ENCODE measurements at regions not wholly inside any gene's neighbourhood (a gene's known extent, or its start where the extent isn't known, plus 50 kb on each side); places are given as distances from the start of the nearest gene placed in this dataset.
"Not testable (repeated sequence)": the region's sequence is repeated elsewhere in the genome, so short reads cannot be mapped to it uniquely, and the experiment has no call there.

DNA sequence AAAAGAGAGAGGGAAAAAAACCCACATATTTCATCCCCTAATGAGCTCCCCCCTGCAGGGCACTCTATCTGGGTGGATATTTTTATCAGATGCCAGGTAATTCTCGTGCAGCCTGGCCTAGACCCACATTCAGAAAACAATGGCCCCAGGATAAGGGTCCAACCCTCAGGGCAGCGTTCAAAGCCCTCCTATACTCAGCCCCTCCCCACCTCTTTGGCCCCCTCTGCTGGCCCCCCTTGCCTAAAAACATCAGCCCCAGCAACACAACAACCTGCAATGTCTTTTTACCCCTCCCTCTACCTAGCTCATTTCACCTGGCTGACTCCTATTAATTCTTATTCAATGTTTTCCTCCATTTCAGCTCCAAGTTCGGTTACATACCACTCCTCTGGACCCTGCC, 145.4 kb upstream of the MED14 start:
- in situ Hi-C loops (cut with MboI; ENCODE audit: low sequenced_read_pairs): loop anchor here (25.0 kb wide), 1 partner anchor 107 kb away; no protein-coding TSS in a partner anchor

- in situ Hi-C loops (cut with MboI; ENCODE audit: low sequenced_read_pairs): loop anchor here (25.0 kb wide), 1 partner anchor 104 kb away; no protein-coding TSS in a partner anchor
These were observed 147.8 kb upstream of the MED14 start for GRCh38 chrX:40883021-40883619.

DNA sequence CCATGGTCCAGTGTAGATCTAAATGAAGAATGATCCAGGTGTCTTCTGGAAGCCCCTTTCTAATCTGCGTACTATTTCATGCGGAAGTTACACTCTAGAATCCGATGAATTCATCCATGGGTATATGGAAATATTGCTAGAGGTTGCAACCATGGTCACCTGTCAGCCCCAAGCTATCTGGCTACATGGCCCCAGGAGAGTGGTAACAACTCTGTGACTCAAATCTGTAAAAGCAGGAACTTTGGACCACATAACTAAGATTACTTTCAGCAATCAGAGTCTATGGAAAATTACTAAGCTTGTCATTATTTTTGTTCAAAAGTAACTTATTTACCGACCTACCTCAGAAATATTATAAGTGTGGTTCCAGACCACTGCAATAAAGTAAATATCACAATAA, 150.6 kb upstream of the MED14 start:
- in situ Hi-C loops (cut with MboI; ENCODE audit: low sequenced_read_pairs): loop anchor here (25.0 kb wide), 1 partner anchor 101 kb away; no protein-coding TSS in a partner anchor

DNA sequence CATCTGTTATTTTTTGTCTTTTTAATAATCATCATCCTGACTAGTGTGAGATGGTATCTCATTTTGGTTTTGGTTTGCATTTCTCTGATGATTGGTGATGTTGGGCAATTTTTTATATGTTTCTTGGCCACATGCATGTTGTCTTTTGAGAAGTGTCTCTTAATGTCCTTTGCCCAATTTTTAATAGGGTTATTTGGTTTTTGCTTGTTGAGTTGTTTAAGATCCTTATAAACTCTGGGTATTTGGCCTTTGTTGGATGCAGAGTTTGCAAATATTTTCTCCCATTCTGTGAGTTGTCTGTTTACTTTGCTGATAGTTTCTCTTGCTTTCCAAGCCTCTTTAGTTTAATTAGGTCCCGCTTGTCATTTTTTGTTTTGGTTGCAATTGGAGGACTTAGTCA, 152.1 kb upstream of the MED14 start:
- in situ Hi-C loops (cut with MboI; ENCODE audit: low sequenced_read_pairs): loop anchor here (25.0 kb wide), 1 partner anchor 100 kb away; no protein-coding TSS in a partner anchor

- in situ Hi-C loops (cut with MboI; ENCODE audit: low sequenced_read_pairs): loop anchor here (25.0 kb wide), 1 partner anchor 96 kb away; no protein-coding TSS in a partner anchor
These were observed 156.5 kb upstream of the MED14 start for GRCh38 chrX:40891798-40892197.

- in situ Hi-C loops (cut with MboI; ENCODE audit: low sequenced_read_pairs): loop anchor here (25.0 kb wide), 1 partner anchor 94 kb away; no protein-coding TSS in a partner anchor
These were observed 158.0 kb upstream of the MED14 start for GRCh38 chrX:40893251-40893910.

DNA sequence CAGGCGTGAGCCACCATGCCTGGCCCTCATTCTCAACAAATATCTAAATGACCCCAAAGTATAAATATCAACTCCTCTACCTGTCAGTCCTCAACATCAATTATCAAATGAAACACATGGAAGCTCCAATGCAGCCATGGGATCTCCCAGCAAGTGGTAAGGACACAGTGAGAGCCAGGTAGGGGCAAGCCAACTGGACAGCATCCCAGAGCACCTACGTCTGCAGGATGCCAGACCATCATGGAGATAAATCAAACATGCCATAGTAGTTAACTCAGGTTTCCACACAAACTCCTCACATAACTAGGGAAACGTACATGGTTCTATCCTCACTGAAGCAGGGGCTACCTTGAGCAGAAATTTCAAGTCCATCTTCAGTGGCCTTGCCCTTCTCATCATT, 159.9 kb upstream of the MED14 start:
- in situ Hi-C loops (cut with MboI; ENCODE audit: low sequenced_read_pairs): loop anchor here (25.0 kb wide), 1 partner anchor 92 kb away; no protein-coding TSS in a partner anchor

GRCh38 chrX:40897718-40898270, 162.5 kb upstream of the MED14 start:
- in situ Hi-C loops (cut with MboI; ENCODE audit: low sequenced_read_pairs): loop anchor here (25.0 kb wide), 1 partner anchor 90 kb away; no protein-coding TSS in a partner anchor

GRCh38 chrX:40904739-40905138, 169.4 kb upstream of the MED14 start:
- in situ Hi-C loops (cut with MboI; ENCODE audit: low sequenced_read_pairs): not testable (repeated sequence)

DNA sequence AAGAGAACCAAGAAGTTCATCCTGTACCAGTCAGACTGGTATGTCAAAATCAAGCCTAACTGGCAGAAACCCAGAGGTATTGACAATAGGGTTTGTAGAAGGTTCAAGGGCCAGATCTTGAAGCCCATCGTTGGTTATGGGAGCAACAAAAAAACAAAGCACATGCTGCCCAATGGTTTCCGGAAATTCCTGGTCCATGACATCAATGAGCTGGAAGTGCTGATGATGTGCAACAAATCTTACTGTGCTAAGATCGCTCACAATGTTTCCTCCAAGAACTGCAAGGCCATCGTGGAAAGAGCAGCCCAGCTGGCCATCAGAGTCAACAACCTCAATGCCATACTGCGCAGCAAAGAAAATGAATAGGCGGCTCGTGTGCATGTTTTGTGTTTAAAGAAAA, 172.7 kb upstream of the MED14 start:
- in situ Hi-C loops (cut with MboI; ENCODE audit: low sequenced_read_pairs): no loop called here

DNA sequence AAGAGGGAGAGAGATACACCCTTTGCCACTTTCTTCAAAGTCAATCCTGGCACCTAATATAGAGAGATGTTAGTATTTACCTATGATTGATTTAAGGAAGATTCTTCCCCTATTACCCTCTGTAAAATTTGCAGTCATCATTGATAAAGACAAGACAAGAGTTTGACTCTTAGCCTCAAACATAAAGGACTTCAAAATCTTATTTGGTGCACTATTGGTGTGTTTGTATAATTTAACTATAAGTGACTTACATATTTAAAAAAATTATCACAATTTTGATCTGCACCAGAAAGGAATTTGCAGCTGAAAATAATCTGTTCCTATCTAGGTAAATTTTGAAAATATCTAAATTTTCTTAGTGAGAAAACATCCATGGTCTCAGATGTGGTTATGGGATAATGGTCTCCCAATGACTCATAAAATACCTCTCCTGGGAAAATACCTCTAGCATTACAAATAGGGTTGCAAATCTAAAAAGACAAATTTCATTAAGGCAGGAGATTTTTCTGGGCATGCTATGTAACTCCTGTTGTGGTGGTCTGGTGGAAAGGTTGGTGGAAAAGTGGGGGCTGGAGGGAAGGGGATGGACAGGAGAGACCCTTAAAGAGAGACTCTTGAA, 173.6 kb upstream of the MED14 start:
- in situ Hi-C loops (cut with MboI; ENCODE audit: low sequenced_read_pairs): no loop called here

DNA sequence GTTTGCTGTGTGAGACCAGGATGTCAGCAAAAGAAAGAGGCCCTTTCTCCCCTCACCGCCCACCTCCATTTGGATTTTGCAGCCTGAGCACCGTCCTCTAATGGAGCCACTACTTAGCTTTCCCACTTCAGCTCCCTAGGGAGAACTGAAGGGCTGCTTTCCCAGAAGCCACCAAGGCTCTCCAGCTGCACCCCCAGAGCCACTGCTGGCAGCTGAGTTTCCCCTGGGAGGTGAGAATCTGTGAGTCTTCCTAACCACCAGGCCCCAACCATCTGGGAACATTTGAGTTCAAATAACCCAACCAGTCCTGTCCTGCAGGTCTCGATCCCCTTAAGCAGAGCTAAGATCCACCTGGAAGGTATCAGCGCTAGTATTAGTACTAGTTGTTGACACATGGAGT, 173.1 kb upstream of the USP9X start:
- in situ Hi-C loops (cut with MboI; ENCODE audit: low sequenced_read_pairs): no loop called here

DNA sequence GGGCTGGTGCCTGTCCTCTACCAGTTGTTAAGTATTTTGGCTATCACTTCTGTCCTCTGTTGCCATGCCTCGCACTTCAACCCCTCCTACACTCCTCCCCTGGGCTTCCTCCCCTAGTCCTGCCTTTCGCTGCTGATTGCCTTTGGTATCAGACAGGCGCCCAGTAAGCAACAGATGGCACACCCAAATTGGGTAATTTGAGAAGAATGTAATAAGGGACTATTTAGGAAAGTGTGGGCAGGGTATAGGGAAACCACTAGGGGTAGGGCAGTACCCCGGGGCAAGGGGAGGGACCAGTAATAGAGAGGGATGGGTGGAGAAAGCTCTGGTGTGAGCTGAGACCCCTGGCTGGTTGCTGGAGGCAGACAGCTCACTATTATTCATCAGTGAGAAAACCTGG, 172.7 kb upstream of the USP9X start:
- in situ Hi-C loops (cut with MboI; ENCODE audit: low sequenced_read_pairs): no loop called here

GRCh38 chrX:40920351-40920750, 164.9 kb upstream of the USP9X start:
- in situ Hi-C loops (cut with MboI; ENCODE audit: low sequenced_read_pairs): no loop called here

DNA sequence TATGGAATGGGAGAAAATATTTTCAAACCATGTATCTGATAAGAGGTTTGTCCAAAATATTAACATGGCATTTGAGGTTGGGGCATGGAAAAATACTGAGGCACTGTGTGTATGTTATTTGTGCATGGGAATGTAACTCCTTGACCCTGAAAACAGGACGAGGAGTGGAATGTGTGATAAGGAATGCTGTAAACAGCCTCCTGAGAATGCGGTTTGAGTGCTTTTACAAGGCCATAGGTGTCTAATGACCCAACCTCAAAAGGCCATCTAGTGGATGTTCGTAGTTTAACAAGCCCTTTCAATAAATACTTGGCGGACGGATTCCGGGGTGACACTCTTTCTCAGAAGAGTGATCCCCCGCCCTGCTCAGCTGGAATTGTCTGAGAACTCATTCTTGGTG, 162.9 kb upstream of the USP9X start:
- in situ Hi-C loops (cut with MboI; ENCODE audit: low sequenced_read_pairs): no loop called here

DNA sequence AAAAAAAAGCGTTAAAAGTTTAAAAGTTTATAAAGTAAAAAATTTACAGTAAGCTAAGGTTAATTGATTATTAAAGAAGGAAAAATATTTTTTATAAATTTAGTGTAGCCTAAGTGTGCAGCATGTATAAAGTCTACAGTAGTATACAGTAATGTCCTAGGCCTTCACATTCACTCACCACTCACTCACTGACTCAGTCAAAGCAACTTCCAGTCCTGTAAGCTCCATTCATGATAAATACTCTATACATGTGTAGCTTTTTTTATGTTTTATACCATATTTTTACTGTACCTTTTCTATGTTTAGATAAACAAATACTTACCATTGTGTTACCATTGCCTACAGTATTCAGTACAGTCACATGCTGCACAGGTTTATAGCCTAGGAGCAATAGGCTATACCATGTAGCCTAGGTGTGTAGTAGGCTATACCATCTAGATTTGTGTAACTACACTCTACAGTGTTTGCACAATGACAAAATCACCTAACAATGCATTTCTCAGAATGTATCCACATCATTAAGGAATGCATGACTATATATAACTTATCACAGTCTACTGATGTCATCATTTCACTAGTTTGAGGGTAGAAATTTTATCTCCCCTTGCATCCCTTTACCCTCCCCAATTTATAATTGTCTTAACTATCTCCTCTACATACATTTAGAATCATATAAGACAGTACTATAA, 158.4 kb upstream of the USP9X start:
- in situ Hi-C loops (cut with MboI; ENCODE audit: low sequenced_read_pairs): not testable (repeated sequence)

DNA sequence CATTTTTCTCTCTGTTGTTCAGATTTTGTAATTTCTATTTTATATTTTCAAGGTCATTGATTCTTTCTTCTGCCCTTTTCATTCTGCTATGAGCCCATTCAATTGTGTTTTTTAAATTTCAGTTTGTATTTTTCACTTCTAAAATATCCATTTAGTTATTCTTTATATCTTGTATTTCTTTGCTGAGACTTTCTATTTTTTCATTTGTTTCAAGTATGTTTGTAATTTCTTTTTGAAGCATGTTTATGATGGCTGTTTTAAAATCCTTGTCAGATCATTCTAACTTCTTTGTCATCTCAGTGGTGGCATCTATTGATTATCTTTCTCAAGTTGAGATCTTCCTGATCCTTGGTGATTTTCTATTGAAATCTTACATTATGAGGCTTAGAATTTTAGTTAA, 157.2 kb upstream of the USP9X start:
- in situ Hi-C loops (cut with MboI; ENCODE audit: low sequenced_read_pairs): no loop called here

DNA sequence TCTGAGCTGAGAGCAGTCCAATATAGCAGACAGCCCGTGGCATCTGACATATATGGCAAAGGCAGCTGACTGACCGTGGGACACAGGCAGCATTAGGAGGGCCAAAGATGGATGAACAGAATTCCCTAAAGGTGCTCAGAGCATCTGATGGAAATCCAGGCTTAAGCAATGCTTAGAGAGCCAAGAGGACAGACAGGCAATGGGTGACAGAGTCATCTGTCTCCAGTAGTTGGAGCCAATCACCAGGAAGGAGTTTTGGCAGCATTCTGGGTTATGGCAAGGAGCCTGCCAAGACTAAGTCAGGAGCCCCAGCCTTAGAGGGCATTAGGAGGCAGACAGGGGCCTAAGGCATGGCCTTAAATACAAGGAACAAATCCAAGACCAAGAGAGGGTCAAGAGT, 153.3 kb upstream of the USP9X start:
- in situ Hi-C loops (cut with MboI; ENCODE audit: low sequenced_read_pairs): no loop called here

DNA sequence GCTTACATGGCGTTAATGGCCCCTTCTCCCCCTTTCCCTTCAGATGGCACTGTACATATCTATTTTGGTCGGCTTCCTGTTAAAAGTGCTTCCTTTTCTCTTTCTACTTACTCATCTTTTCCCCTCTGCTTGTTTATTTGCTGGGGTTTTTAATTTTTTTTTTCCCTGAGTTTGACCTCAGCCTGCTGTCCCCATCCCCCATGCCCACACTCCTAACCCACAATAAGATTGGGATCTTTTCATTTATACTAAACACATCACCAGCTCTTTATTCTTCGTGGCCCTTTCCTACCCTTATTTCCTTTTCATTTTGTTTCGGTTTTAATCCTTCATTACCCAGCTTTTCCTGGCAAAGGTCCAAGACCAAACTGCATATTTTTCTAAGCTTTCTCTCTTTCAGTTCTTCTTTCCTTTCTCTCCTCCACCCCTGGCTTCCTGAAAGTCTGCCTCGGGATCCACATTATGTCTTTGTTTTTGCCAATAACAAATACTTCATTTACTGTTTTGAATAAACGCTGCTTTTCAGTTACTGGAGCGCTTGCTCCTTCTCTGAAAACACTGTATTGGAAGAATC, 152.0 kb upstream of the USP9X start:
- in situ Hi-C loops (cut with MboI; ENCODE audit: low sequenced_read_pairs): no loop called here

DNA sequence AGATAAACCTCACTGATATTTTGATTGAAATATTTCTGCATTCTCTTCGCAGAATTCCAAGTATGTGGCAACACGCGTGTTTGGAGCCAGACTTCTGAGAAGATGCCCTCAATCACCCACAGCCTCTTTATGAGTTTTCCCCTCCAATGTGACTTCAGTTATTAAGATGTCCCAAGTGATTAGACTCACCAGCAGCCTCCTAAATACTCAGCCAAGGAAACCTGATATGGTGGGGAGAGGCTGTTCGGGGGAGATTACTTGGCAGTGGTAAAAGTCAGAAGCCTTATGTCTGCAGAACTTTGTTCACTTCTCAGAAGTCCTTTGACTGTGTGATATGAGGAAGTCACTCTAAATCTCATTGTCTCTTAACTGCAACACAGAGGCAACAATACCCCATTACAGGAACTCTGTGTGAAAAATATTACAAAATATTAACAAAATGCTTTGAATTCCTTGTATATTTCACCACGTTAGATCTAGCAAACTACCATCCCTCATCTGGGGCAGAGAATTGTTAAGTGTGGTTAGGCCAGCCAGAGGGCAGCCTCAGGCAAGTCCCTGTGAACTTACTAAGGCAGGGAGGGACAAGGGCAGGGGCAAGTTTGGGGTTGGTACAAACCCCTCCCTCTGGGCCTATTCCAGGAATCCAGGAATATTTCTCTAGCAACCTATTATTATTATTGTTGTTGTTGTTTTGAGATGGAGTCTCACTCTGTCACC, 151.4 kb upstream of the USP9X start:
- in situ Hi-C loops (cut with MboI; ENCODE audit: low sequenced_read_pairs): no loop called here
